Posterior vena cava (tissue), 2 donors: ENCODE measurements at regions not wholly inside any gene's neighbourhood (a gene's known extent, or its start where the extent isn't known, plus 50 kb on each side); places are given as distances from the start of the nearest gene placed in this dataset.
A peak's percentile ranks its signal among the peaks of the same experiment; 100 is the strongest.
"Not testable (repeated sequence)": the region's sequence is repeated elsewhere in the genome, so short reads cannot be mapped to it uniquely, and the experiment has no call there.

Experiments used
- DNase-seq: peaks from one replicate; pipeline ENCODE4 v3.0.0-alpha.2; 2020; ENCODE audit warnings: low spot score
- intact Hi-C, 2 donors: fragments of 100-400 bp; cut with DNase I; formaldehyde crosslinking; loops; one replicate each; pipeline versions ENCODE4 v1.14.1 to v1.14.2; 2022 to 2023
- donor health status: DM: yes; HTN: yes; CAD: no.
- donor health status: DM: yes; HTN: yes; CAD: no.

DNA sequence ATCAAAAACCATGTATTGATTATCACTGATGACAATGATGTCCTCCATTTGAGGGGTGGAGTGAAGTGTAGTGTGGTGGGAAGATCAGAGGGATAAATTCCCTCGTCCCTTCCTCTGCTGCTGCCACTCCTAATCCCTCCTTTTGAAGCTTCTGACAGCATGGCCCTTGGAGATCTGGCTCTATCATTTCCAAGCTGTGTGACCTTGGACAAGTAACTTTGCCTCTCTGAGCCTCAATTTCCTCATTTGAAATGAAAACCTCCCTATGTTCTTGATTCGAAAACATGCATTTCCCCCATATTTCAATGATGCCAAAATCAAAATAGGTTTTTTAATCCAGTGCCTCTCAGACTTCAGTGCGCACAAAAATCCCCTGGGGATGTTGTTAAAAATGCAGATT, 231.6 kb downstream of the RBM19 start:
- intact Hi-C loops = no loop called here
- no peak for DNase-seq

GRCh38 chr12:113732916-113733315, 233.2 kb downstream of the RBM19 start:
- intact Hi-C loops = no loop called here
- peak; percentile 52 for DNase-seq

- DNase-seq = no peak
- intact Hi-C loops = loop anchor here in 1 of 2 donors (5.0 kb wide), 1 partner anchor 850 kb away; no protein-coding TSS in a partner anchor
Observed at GRCh38 chr12:113727651-113728061, 238.5 kb downstream of the RBM19 start.

DNA sequence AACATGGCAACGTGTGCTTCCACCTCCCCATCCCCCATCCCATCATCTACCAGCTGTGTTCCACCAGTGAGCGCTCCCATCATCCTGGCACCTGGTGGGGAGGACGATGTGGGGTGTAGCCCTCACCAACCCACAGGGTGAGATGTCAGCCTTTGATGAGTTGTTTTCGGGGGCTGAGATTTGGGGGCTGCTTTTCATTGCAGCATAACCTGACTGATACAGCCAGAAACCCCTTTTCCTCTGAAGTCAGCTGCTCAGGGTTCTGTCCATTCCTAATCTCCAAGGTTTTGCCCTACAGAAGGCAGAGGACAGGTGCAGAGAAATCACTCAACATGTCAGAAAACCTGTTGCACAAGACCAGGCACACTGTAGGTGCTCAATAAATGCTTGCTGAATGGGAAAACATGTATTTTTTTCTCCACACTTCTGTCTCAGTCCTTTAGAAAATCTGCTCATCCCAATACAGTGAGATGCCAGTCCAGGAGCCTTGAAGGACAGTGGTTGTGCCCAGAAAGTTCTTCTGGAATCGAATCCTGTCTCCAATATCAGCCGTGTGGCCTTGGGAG, 239.8 kb downstream of the RBM19 start:
- intact Hi-C loops = loop anchor here in 1 of 2 donors (5.0 kb wide), 1 partner anchor 851 kb away; no protein-coding TSS in a partner anchor

GRCh38 chr12:113725557-113725876, 240.6 kb downstream of the RBM19 start:
- intact Hi-C loops = loop anchor here in 1 of 2 donors (5.0 kb wide), 1 partner anchor 852 kb away; no protein-coding TSS in a partner anchor
- DNase-seq = no peak

More for the DNA sequence above, 239.8 kb downstream of the RBM19 start:
- DNase-seq = no peak

GRCh38 chr12:113724794-113725556, 241.2 kb downstream of the RBM19 start:
- no peak for DNase-seq
- intact Hi-C loops = loop anchor here in 1 of 2 donors (5.0 kb wide), 1 partner anchor 852 kb away; no protein-coding TSS in a partner anchor

GRCh38 chr12:113723631-113724030, 242.5 kb downstream of the RBM19 start:
- no peak for DNase-seq
- intact Hi-C loops = no loop called here

- DNase-seq = no peak
- intact Hi-C loops = no loop called here
Observed at GRCh38 chr12:113722747-113723146, 243.4 kb downstream of the RBM19 start.

DNA sequence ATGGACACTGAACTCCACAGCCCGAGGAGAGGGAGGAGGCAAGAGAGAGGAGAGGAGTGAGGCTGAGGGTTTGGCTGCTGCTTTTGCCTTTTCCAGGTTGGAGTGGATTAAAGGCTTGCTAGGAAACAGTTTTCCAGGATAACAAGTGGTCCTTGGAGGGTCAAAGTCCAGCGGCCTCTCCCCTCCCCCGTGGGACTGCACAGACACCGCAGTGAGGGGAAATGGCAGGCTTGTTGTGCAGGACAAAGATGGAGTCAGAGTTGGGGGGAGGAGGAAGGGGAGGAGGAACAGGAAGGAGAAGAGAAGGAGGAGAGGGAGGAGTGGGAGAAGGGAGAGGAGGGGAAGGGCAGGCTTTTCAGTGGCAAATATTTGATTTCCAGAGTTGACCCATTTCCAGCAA, 245.5 kb downstream of the RBM19 start:
- intact Hi-C loops = no loop called here
- no peak for DNase-seq

- no peak for DNase-seq
- intact Hi-C loops = no loop called here
Observed at GRCh38 chr12:113719911-113720591, 246.1 kb downstream of the RBM19 start.

- intact Hi-C loops = no loop called here
- DNase-seq = no peak
Observed at GRCh38 chr12:113713156-113713555, 241.5 kb upstream of the LHX5 start.

GRCh38 chr12:113712481-113712880, 240.8 kb upstream of the LHX5 start:
- intact Hi-C loops = no loop called here
- no peak for DNase-seq

- DNase-seq = no peak
- intact Hi-C loops = no loop called here
Observed at GRCh38 chr12:113710216-113710615, 238.5 kb upstream of the LHX5 start.

DNA sequence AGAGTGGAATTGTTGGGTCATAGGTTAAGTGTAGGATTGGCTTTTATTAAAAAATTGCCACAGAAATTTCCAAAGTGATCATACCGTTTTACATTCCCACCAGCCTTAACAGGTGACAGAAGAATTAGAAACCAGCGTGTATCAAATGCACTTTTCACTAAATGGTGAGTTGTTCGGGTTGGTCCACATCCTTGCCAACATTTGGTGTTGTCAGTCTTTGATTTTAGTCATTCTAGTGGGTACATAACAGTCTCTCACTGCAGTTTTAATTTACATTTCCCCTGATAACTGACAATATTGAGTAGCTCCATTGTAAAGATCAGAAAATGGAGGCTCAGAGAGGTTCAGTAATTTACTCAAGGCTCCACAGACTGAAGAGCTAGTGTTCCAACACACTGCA, 237.8 kb upstream of the LHX5 start:
- DNase-seq = no peak
- intact Hi-C loops = no loop called here

- no peak for DNase-seq
- intact Hi-C loops = no loop called here
Observed at GRCh38 chr12:113702836-113703235, 231.2 kb upstream of the LHX5 start.

DNA sequence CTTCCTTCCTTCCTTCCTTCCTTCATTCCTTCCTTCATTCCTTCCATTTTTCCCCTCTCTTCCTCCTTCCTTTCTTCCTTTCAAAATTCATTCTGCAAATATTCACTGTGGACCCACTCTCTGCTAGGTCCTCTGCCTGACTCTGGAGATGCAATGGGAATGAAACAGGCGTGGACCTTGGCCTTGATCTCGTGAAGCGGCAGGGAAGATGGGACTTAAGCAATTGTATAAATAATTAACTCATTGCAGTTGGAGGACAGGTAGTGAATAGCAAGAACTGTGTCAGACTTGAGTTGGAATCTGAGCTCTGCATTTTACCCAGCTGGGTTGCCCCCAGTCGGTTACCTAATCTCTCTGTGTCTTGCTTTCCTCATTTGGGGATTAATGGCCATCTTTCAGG, 230.6 kb upstream of the LHX5 start:
- intact Hi-C loops = no loop called here
- no peak for DNase-seq

- no peak for DNase-seq
- intact Hi-C loops = no loop called here
Observed at GRCh38 chr12:113700943-113701342, 229.3 kb upstream of the LHX5 start.

GRCh38 chr12:113699984-113700383, 228.3 kb upstream of the LHX5 start:
- intact Hi-C loops, DNase-seq: not testable (repeated sequence)

DNA sequence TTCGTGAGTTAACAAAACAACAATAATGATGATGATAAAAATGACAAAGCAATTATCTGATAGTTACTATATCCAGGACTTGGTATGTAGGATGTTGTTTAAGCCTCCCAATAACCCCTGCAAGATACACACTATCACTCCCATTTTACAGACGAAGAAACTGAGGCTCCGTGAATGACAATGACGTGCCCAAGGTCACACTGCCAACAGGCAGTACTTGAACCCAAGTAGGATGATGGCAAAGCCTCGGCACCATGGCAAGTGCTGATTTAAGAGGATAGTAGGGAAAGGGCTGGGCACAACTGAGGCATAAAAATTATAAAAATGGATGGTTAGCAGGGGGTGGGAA, 226.8 kb upstream of the LHX5 start:
- intact Hi-C loops = no loop called here
- no peak for DNase-seq

GRCh38 chr12:113697651-113698509, 226.2 kb upstream of the LHX5 start:
- intact Hi-C loops = no loop called here

More at GRCh38 chr12:113697651-113698509, 226.2 kb upstream of the LHX5 start:
- DNase-seq = no peak
